ENCODE measurements at regions not wholly inside any gene's neighbourhood (a gene's known extent, or its start where the extent isn't known, plus 50 kb on each side); places are given as distances from the start of the nearest gene placed in this dataset.

- DNase-seq, result no peak
Observed at GRCh38 chr2:15048000-15048399, 415.5 kb downstream of the LRATD1 start.

- DNase-seq, result no peak
Observed at GRCh38 chr2:15049096-15049993, 416.8 kb downstream of the LRATD1 start.

- DNase-seq, result no peak
Observed at GRCh38 chr2:15050483-15050882, 418.0 kb downstream of the LRATD1 start.

GRCh38 chr2:15053542-15053941 is 421.0 kb downstream of the LRATD1 start:
- no peak for DNase-seq

- peak; percentile 15 for DNase-seq
Observed at GRCh38 chr2:15058015-15058720, 425.7 kb downstream of the LRATD1 start.

- DNase-seq, result no peak
Observed at GRCh38 chr2:15058721-15059157, 426.2 kb downstream of the LRATD1 start.

GRCh38 chr2:15059870-15060512 is 427.5 kb downstream of the LRATD1 start:
- DNase-seq, result no peak

GRCh38 chr2:15061268-15061667 is 428.8 kb downstream of the LRATD1 start:
- no peak for DNase-seq

GRCh38 chr2:15066138-15066537 is 433.6 kb downstream of the LRATD1 start:
- DNase-seq, result no peak

- DNase-seq, result no peak
Observed at GRCh38 chr2:15069149-15069548, 436.6 kb downstream of the LRATD1 start.

GRCh38 chr2:15072836-15073235 is 440.3 kb downstream of the LRATD1 start:
- no peak for DNase-seq

GRCh38 chr2:15073664-15074063 is 441.1 kb downstream of the LRATD1 start:
- no peak for DNase-seq

- DNase-seq, result no peak
Observed at GRCh38 chr2:15074319-15074718, 441.8 kb downstream of the LRATD1 start.

- DNase-seq, result no peak
Observed at GRCh38 chr2:15074751-15075700, 442.5 kb downstream of the LRATD1 start.

GRCh38 chr2:15076668-15077067 is 444.2 kb downstream of the LRATD1 start:
- no peak for DNase-seq

GRCh38 chr2:15081356-15081755 is 448.8 kb downstream of the LRATD1 start:
- DNase-seq, result no peak

- DNase-seq, result no peak
Observed at GRCh38 chr2:15082105-15083058, 449.9 kb downstream of the LRATD1 start.

GRCh38 chr2:15084826-15085489 is 452.4 kb downstream of the LRATD1 start:
- no peak for DNase-seq

GRCh38 chr2:15092181-15092580 is 459.7 kb downstream of the LRATD1 start:
- no peak for DNase-seq

- no peak for DNase-seq
Observed at GRCh38 chr2:15092691-15093090, 460.2 kb downstream of the LRATD1 start.

All from dermis blood vessel endothelial cell (primary cell).